Fibroblast of skin of back (primary cell): ENCODE measurements at regions not wholly inside any gene's neighbourhood (a gene's known extent, or its start where the extent isn't known, plus 50 kb on each side); places are given as distances from the start of the nearest gene placed in this dataset.
A peak's percentile ranks its signal among the peaks of the same experiment; 100 is the strongest.

ENCODE experiments used
- DNase-seq: peaks from one replicate; pipeline ENCODE4 v3.0.0-alpha.2; 2013

- DNase-seq = no peak
Observed at GRCh38 chr13:70363991-70364390, 255.7 kb upstream of the KLHL1 start.

- no peak for DNase-seq
Observed at GRCh38 chr13:70362820-70363570, 254.7 kb upstream of the KLHL1 start.

- DNase-seq = no peak
Observed at GRCh38 chr13:70357031-70357430, 248.8 kb upstream of the KLHL1 start.

- no peak for DNase-seq
Observed at GRCh38 chr13:70353096-70353495, 244.8 kb upstream of the KLHL1 start.

GRCh38 chr13:70347947-70348620 is 239.8 kb upstream of the KLHL1 start:
- DNase-seq = no peak

GRCh38 chr13:70339738-70340137 is 231.5 kb upstream of the KLHL1 start:
- DNase-seq = no peak

GRCh38 chr13:70338609-70339008 is 230.4 kb upstream of the KLHL1 start:
- no peak for DNase-seq

- no peak for DNase-seq
Observed at GRCh38 chr13:70336866-70337265, 228.6 kb upstream of the KLHL1 start.

- DNase-seq = no peak
Observed at GRCh38 chr13:70333752-70334151, 225.5 kb upstream of the KLHL1 start.

- DNase-seq = no peak
Observed at GRCh38 chr13:70330697-70331361, 222.6 kb upstream of the KLHL1 start.

GRCh38 chr13:70324519-70324918 is 216.3 kb upstream of the KLHL1 start:
- no peak for DNase-seq

GRCh38 chr13:70311191-70311590 is 202.9 kb upstream of the KLHL1 start:
- no peak for DNase-seq

GRCh38 chr13:70310396-70311119 is 202.3 kb upstream of the KLHL1 start:
- DNase-seq = no peak

GRCh38 chr13:70297189-70297616 is 189.0 kb upstream of the KLHL1 start:
- no peak for DNase-seq

GRCh38 chr13:70284371-70284770 is 176.1 kb upstream of the KLHL1 start:
- no peak for DNase-seq

GRCh38 chr13:70275841-70276240 is 167.6 kb upstream of the KLHL1 start:
- DNase-seq = no peak

- DNase-seq = no peak
Observed at GRCh38 chr13:70255406-70255991, 147.2 kb upstream of the KLHL1 start.

GRCh38 chr13:70253834-70254233 is 145.6 kb upstream of the KLHL1 start:
- peak; percentile 1 for DNase-seq

GRCh38 chr13:70253411-70253810 is 145.2 kb upstream of the KLHL1 start:
- DNase-seq = no peak

- DNase-seq = peak; percentile 31
Observed at GRCh38 chr13:70249332-70250064, 141.2 kb upstream of the KLHL1 start.

- no peak for DNase-seq
Observed at GRCh38 chr13:70237131-70237530, 128.9 kb upstream of the KLHL1 start.

GRCh38 chr13:70235565-70235964 is 127.3 kb upstream of the KLHL1 start:
- no peak for DNase-seq
